ENCODE measurements at regions not wholly inside any gene's neighbourhood (a gene's known extent, or its start where the extent isn't known, plus 50 kb on each side); places are given as distances from the start of the nearest gene placed in this dataset.

DNA sequence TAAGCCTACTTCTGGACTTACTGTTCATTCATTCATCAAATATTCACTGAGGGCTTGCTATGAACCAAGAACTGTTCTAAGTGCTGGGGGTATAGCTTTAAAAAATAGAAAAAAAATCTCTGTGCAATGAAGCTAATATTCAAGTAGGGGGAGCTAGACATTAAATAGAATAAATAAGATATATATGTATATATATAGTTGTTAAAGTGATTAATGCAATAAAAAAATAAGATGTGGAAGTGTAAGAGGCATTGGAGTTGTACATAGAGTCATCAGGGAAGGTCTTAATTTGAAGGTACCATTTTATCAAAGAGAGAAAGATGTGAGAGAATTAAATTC, 181.2 kb upstream of the AGR3 start:
- Histone ChIP-seq H3K4me3 (no peak overlapping the region), H3K27me3 (no peaks in the 10 kb centered on the region), H3K27ac (no peak overlapping the region), H3K36me3 (no peaks in the 10 kb centered on the region), H3K4me1 (ENCODE audit: insufficient read depth) (no peaks in the 10 kb centered on the region), H3K9me3 (no peaks in the 10 kb centered on the region)
- intact Hi-C loops (cut with DNase I) = no loop called here
- TF ChIP-seq, protein P1, sequence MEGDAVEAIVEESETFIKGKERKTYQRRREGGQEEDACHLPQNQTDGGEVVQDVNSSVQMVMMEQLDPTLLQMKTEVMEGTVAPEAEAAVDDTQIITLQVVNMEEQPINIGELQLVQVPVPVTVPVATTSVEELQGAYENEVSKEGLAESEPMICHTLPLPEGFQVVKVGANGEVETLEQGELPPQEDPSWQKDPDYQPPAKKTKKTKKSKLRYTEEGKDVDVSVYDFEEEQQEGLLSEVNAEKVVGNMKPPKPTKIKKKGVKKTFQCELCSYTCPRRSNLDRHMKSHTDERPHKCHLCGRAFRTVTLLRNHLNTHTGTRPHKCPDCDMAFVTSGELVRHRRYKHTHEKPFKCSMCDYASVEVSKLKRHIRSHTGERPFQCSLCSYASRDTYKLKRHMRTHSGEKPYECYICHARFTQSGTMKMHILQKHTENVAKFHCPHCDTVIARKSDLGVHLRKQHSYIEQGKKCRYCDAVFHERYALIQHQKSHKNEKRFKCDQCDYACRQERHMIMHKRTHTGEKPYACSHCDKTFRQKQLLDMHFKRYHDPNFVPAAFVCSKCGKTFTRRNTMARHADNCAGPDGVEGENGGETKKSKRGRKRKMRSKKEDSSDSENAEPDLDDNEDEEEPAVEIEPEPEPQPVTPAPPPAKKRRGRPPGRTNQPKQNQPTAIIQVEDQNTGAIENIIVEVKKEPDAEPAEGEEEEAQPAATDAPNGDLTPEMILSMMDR (IDR thresholded peaks at IDR 0.05) = no peak
- DNase-seq = no peak

DNA sequence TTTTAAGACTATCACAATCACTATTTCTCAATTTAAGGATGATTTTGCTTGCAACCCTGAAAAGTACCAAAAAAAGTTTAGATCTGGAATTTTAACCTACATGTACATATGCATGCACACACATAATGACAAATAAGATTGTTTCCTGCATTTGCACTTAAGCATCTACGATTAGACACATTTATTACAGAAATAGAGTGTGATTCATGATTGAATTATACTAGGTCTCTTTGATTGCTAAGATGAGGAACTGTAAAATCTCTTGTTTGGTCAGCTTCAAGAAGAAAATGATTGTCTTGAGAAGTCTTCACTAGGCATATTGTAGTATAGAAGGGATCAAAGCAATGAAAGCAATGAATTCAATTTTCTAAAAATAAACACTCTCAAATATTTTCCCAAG, 185.9 kb upstream of the AGR3 start:
- 79 to 94% (median 83%) methylated on average over 1 of the region's 1 CpG for WGBS, 3 donors
- no peaks in the 10 kb centered on the region for H3K27me3 ChIP-seq
- no peaks in the 10 kb centered on the region for H3K36me3 ChIP-seq
- H3K9me3 ChIP-seq = no peaks in the 10 kb centered on the region
- H3K4me1 ChIP-seq (ENCODE audit: insufficient read depth) = no peaks in the 10 kb centered on the region
- H3K27ac ChIP-seq = no peak overlapping the region
- intact Hi-C loops (cut with DNase I) = no loop called here
- TF ChIP-seq, protein P1 (IDR thresholded peaks at IDR 0.05) = no peak
- TF ChIP-seq EP300 (IDR thresholded peaks at IDR 0.05) = no peak
- TF ChIP-seq POLR2A (IDR thresholded peaks at IDR 0.05) = no peak
- no peak overlapping the region for H3K4me3 ChIP-seq
- no peak for DNase-seq

DNA sequence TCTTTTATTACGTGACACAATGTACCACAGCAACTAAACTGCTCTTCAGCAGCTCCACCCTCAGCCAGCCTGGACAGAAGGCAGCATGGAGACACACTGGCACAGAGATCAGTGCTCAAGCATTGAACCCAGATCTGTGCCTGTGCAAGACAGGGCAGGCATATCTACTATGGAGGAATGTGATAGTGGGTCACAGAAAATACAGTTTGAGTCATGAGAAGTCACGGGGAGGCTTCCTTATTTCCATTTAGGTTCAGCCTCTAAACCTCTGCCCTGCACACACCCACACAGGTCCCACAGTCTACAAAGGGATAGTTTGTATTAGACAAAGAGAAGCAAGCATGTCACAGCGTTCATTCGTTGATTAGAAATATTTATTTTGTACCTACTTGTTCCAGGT, 187.4 kb upstream of the AGR3 start:
- no peaks in the 10 kb centered on the region for H3K4me1 ChIP-seq (ENCODE audit: insufficient read depth)
- no peaks in the 10 kb centered on the region for H3K36me3 ChIP-seq
- TF ChIP-seq EP300 (IDR thresholded peaks at IDR 0.05) (no peak), POLR2A (IDR thresholded peaks at IDR 0.05) (no peak)
- TF ChIP-seq, protein P1 (IDR thresholded peaks at IDR 0.05) = no peak
- H3K27me3 ChIP-seq = no peaks in the 10 kb centered on the region
- DNase-seq = no peak
- H3K4me3 ChIP-seq = no peak overlapping the region
- WGBS, 3 donors = 88 to 91% (median 88%) methylated on average over 4 of the region's 4 CpGs
- intact Hi-C loops (cut with DNase I) = no loop called here
- no peak overlapping the region for H3K27ac ChIP-seq
- no peaks in the 10 kb centered on the region for H3K9me3 ChIP-seq

DNA sequence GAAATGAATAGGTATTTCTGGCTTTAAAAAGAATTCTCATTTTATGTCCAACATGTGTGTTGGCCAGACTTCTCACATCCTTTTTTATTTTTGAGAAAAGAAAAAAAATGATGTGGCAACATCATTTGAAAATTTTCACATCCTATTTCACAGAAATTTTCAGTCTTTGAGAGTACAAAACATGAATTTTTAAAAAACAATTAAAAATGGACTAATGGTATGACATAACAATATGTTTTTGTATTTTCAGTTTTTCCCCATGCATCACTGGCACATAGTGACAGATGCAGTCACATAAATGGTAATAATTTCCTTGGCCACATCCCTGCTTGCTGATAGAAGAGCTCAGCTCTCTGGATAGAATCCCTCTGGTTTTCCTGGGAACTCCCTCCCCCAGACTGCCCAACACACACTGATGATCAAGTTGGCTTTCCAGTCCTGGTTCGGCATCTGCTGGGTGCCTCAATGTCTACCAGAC, 188.5 kb upstream of the AGR3 start:
- H3K9me3 ChIP-seq = no peaks in the 10 kb centered on the region
- H3K27ac ChIP-seq = no peak overlapping the region
- no peaks in the 10 kb centered on the region for H3K4me1 ChIP-seq (ENCODE audit: insufficient read depth)
- intact Hi-C loops (cut with DNase I) = no loop called here
- H3K4me3 ChIP-seq = no peak overlapping the region
- WGBS, 3 donors = 83 to 91% (median 90%) methylated on average over 1 of the region's 1 CpG
- H3K36me3 ChIP-seq = no peaks in the 10 kb centered on the region
- no peaks in the 10 kb centered on the region for H3K27me3 ChIP-seq
- TF ChIP-seq EP300 (IDR thresholded peaks at IDR 0.05) = no peak
- TF ChIP-seq, protein P1 (IDR thresholded peaks at IDR 0.05) = no peak
- TF ChIP-seq POLR2A (IDR thresholded peaks at IDR 0.05) = no peak
- DNase-seq = no peak

DNA sequence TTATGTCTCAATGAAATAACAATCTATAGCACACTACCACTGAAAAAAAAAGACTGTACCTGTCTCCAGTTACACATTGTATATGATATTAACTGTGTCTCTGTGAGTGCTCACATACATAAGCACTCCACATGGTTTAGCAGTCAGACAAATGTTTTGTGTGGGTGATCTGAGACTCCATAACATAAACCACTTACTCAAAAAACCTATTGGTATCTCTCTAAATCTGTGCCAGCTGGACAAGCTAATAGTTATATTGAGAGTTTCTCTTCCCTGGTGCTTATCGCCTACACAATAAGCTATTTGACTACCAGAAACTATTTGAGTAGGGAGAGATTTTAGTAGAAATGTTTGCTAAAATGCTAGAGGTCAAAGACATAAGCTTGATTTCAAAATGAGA, 190.1 kb upstream of the AGR3 start:
- H3K27ac ChIP-seq = no peak overlapping the region
- intact Hi-C loops (cut with DNase I) = no loop called here
- no peaks in the 10 kb centered on the region for H3K27me3 ChIP-seq
- no peaks in the 10 kb centered on the region for H3K9me3 ChIP-seq
- H3K36me3 ChIP-seq = no peaks in the 10 kb centered on the region
- TF ChIP-seq POLR2A (IDR thresholded peaks at IDR 0.05) (no peak), EP300 (IDR thresholded peaks at IDR 0.05) (no peak)
- TF ChIP-seq, protein P1 (IDR thresholded peaks at IDR 0.05) = no peak
- no peaks in the 10 kb centered on the region for H3K4me1 ChIP-seq (ENCODE audit: insufficient read depth)
- 43 to 72% (median 57%) methylated on average over 1 of the region's 1 CpG for WGBS, 3 donors
- DNase-seq = no peak
- H3K4me3 ChIP-seq = no peak overlapping the region
